ENCODE measurements at regions not wholly inside any gene's neighbourhood (a gene's known extent, or its start where the extent isn't known, plus 50 kb on each side); places are given as distances from the start of the nearest gene placed in this dataset.

GRCh38 chr4:136516371-136516770, 1015.9 kb downstream of the PCDH18 start:
- TF ChIP-seq POLR2AphosphoS5 (IDR thresholded peaks at IDR 0.05) (no peak), EP300 (IDR thresholded peaks at IDR 0.05) (no peak), CTCF (IDR thresholded peaks at IDR 0.05) (no peak)
